T-helper 17 cell (primary cell): ENCODE measurements at regions not wholly inside any gene's neighbourhood (a gene's known extent, or its start where the extent isn't known, plus 50 kb on each side); places are given as distances from the start of the nearest gene placed in this dataset.

ENCODE experiments used
- ATAC-seq: fragments of 150-1000 bp; cut with Tn5 transposase; 2 replicates; pipeline ENCODE4 v1.10.0; 2021; ENCODE audit warnings: mild to moderate bottlenecking, moderate library complexity
- DNase-seq, 3 donors: peaks; one replicate each; pipeline versions ENCODE4 v3.0.0 to v3.0.0-alpha.2; 2020 to 2021
- H3K9me3 ChIP-seq: one replicate; pipeline ENCODE4 v1.7.0; 2013; ENCODE audit warnings: low read length, mild to moderate bottlenecking; ENCODE audit not compliant: control insufficient read depth, poor library complexity, severe bottlenecking
- H3K27ac Mint-ChIP-seq: one replicate; pipeline ENCODE4 v1.8.0; 2022; ENCODE audit warnings: mild to moderate bottlenecking, moderate library complexity, mixed read lengths
- H3K27me3 Mint-ChIP-seq: one replicate; pipeline ENCODE4 v1.8.0; 2022; ENCODE audit warnings: mixed read lengths
- H3K36me3 Mint-ChIP-seq: one replicate; pipeline ENCODE4 v1.8.0; 2022; ENCODE audit warnings: low read depth, mixed read lengths
- H3K4me1 Mint-ChIP-seq: one replicate; pipeline ENCODE4 v1.8.0; 2022; ENCODE audit warnings: mild to moderate bottlenecking, mixed read lengths
- H3K4me3 Mint-ChIP-seq: one replicate; pipeline ENCODE4 v1.8.0; 2022; ENCODE audit warnings: mild to moderate bottlenecking, moderate library complexity, mixed read lengths

GRCh38 chr4:180966312-180966711 is 1276.9 kb upstream of the TENM3 start:
- ATAC-seq (no peak), DNase-seq (no peak)
- Mint-ChIP-seq H3K27me3 (no peaks in the 10 kb centered on the region), H3K27ac (no peak overlapping the region), H3K4me3 (no peak overlapping the region), H3K4me1 (no peaks in the 10 kb centered on the region), H3K36me3 (no peaks in the 10 kb centered on the region)
- H3K9me3 ChIP-seq: no peaks in the 10 kb centered on the region

- no peak overlapping the region for H3K27ac Mint-ChIP-seq
- H3K4me1 Mint-ChIP-seq: no peaks in the 10 kb centered on the region
- no peak for ATAC-seq
These were observed 1275.3 kb upstream of the TENM3 start for GRCh38 chr4:180967936-180968335.

GRCh38 chr4:180973894-180974293 is 1269.3 kb upstream of the TENM3 start:
- H3K9me3 ChIP-seq: no peaks in the 10 kb centered on the region
- DNase-seq (no peak), ATAC-seq (no peak)
- Mint-ChIP-seq H3K27ac (no peak overlapping the region), H3K4me1 (no peaks in the 10 kb centered on the region), H3K36me3 (no peaks in the 10 kb centered on the region), H3K27me3 (no peaks in the 10 kb centered on the region), H3K4me3 (no peak overlapping the region)

More at GRCh38 chr4:180967936-180968335, 1275.3 kb upstream of the TENM3 start:
- H3K27me3 Mint-ChIP-seq: no peaks in the 10 kb centered on the region
- H3K36me3 Mint-ChIP-seq: no peaks in the 10 kb centered on the region
- no peaks in the 10 kb centered on the region for H3K9me3 ChIP-seq
- no peak for DNase-seq
- no peak overlapping the region for H3K4me3 Mint-ChIP-seq

- no peaks in the 10 kb centered on the region for H3K4me1 Mint-ChIP-seq
- no peaks in the 10 kb centered on the region for H3K9me3 ChIP-seq
- no peaks in the 10 kb centered on the region for H3K27me3 Mint-ChIP-seq
- H3K4me3 Mint-ChIP-seq: no peak overlapping the region
- no peak for ATAC-seq
- DNase-seq: no peak
- no peaks in the 10 kb centered on the region for H3K36me3 Mint-ChIP-seq
- no peak overlapping the region for H3K27ac Mint-ChIP-seq
These were observed 1252.3 kb upstream of the TENM3 start for GRCh38 chr4:180990931-180991330.

- ATAC-seq: no peak
- Mint-ChIP-seq H3K4me1 (no peaks in the 10 kb centered on the region), H3K27me3 (no peaks in the 10 kb centered on the region), H3K4me3 (no peak overlapping the region), H3K27ac (no peak overlapping the region), H3K36me3 (no peaks in the 10 kb centered on the region)
- no peaks in the 10 kb centered on the region for H3K9me3 ChIP-seq
- no peak for DNase-seq
These were observed 1249.9 kb upstream of the TENM3 start for GRCh38 chr4:180993244-180993836.

GRCh38 chr4:180994722-180995121 is 1248.5 kb upstream of the TENM3 start:
- DNase-seq: no peak
- Mint-ChIP-seq H3K4me3 (no peak overlapping the region), H3K27me3 (no peaks in the 10 kb centered on the region), H3K36me3 (no peaks in the 10 kb centered on the region), H3K4me1 (no peaks in the 10 kb centered on the region), H3K27ac (no peak overlapping the region)
- no peaks in the 10 kb centered on the region for H3K9me3 ChIP-seq
- no peak for ATAC-seq

- DNase-seq (no peak), ATAC-seq (no peak)
- no peak overlapping the region for H3K27ac Mint-ChIP-seq
- no peaks in the 10 kb centered on the region for H3K9me3 ChIP-seq
- H3K27me3 Mint-ChIP-seq: no peaks in the 10 kb centered on the region
- H3K4me1 Mint-ChIP-seq: no peaks in the 10 kb centered on the region
- no peak overlapping the region for H3K4me3 Mint-ChIP-seq
- H3K36me3 Mint-ChIP-seq: no peaks in the 10 kb centered on the region
These were observed 1244.0 kb upstream of the TENM3 start for GRCh38 chr4:180999217-180999616.

- Mint-ChIP-seq H3K27ac (no peak overlapping the region), H3K36me3 (no peaks in the 10 kb centered on the region), H3K27me3 (no peaks in the 10 kb centered on the region), H3K4me3 (no peak overlapping the region), H3K4me1 (no peaks in the 10 kb centered on the region)
- H3K9me3 ChIP-seq: no peaks in the 10 kb centered on the region
- DNase-seq (no peak), ATAC-seq (no peak)
These were observed 1239.1 kb upstream of the TENM3 start for GRCh38 chr4:181004056-181004455.

GRCh38 chr4:181006499-181007260 is 1236.5 kb upstream of the TENM3 start:
- Mint-ChIP-seq H3K4me3 (no peak overlapping the region), H3K27me3 (no peaks in the 10 kb centered on the region)

GRCh38 chr4:181007751-181008150 is 1235.5 kb upstream of the TENM3 start:
- Mint-ChIP-seq H3K36me3 (no peaks in the 10 kb centered on the region), H3K27ac (no peak overlapping the region), H3K4me3 (no peak overlapping the region), H3K4me1 (no peaks in the 10 kb centered on the region), H3K27me3 (no peaks in the 10 kb centered on the region)
- H3K9me3 ChIP-seq: no peaks in the 10 kb centered on the region
- DNase-seq (no peak), ATAC-seq (no peak)

More at GRCh38 chr4:181006499-181007260, 1236.5 kb upstream of the TENM3 start:
- no peaks in the 10 kb centered on the region for H3K9me3 ChIP-seq
- no peak for DNase-seq
- H3K4me1 Mint-ChIP-seq: no peaks in the 10 kb centered on the region
- no peak overlapping the region for H3K27ac Mint-ChIP-seq
- ATAC-seq: no peak
- H3K36me3 Mint-ChIP-seq: no peaks in the 10 kb centered on the region

GRCh38 chr4:181008164-181008563 is 1235.0 kb upstream of the TENM3 start:
- Mint-ChIP-seq H3K27ac (no peak overlapping the region), H3K27me3 (no peaks in the 10 kb centered on the region), H3K4me3 (no peak overlapping the region), H3K4me1 (no peaks in the 10 kb centered on the region), H3K36me3 (no peaks in the 10 kb centered on the region)
- DNase-seq (no peak), ATAC-seq (no peak)
- no peaks in the 10 kb centered on the region for H3K9me3 ChIP-seq

GRCh38 chr4:181013162-181013561 is 1230.0 kb upstream of the TENM3 start:
- H3K27me3 Mint-ChIP-seq: no peaks in the 10 kb centered on the region
- H3K4me3 Mint-ChIP-seq: no peak overlapping the region
- no peaks in the 10 kb centered on the region for H3K4me1 Mint-ChIP-seq
- H3K36me3 Mint-ChIP-seq: no peaks in the 10 kb centered on the region
- no peaks in the 10 kb centered on the region for H3K9me3 ChIP-seq
- no peak overlapping the region for H3K27ac Mint-ChIP-seq
- DNase-seq: no peak
- ATAC-seq: no peak

- Mint-ChIP-seq H3K4me1 (no peaks in the 10 kb centered on the region), H3K27me3 (no peaks in the 10 kb centered on the region), H3K27ac (no peak overlapping the region), H3K36me3 (no peaks in the 10 kb centered on the region), H3K4me3 (no peak overlapping the region)
- no peak for DNase-seq
- ATAC-seq: no peak
- H3K9me3 ChIP-seq: no peaks in the 10 kb centered on the region
These were observed 1226.2 kb upstream of the TENM3 start for GRCh38 chr4:181017038-181017437.

- ATAC-seq (no peak), DNase-seq (no peak)
- Mint-ChIP-seq H3K27me3 (no peaks in the 10 kb centered on the region), H3K4me1 (no peaks in the 10 kb centered on the region), H3K36me3 (no peaks in the 10 kb centered on the region), H3K4me3 (no peak overlapping the region), H3K27ac (no peak overlapping the region)
- H3K9me3 ChIP-seq: no peaks in the 10 kb centered on the region
These were observed 1224.7 kb upstream of the TENM3 start for GRCh38 chr4:181018472-181018871.
